ENCODE measurements at regions not wholly inside any gene's neighbourhood (a gene's known extent, or its start where the extent isn't known, plus 50 kb on each side); places are given as distances from the start of the nearest gene placed in this dataset.

GRCh38 chr13:91017031-91017668, 330.3 kb upstream of the MIR17HG start:
- peak; percentile 25 to 76 for DNase-seq
- H3K4me3 ChIP-seq: no peak overlapping the region

GRCh38 chr13:91017669-91018053, 329.8 kb upstream of the MIR17HG start:
- H3K4me1 ChIP-seq: no peaks in the 10 kb centered on the region
- H3K36me3 ChIP-seq: no peaks in the 10 kb centered on the region
- H3K9me3 ChIP-seq (replicated peaks): no peaks in the 10 kb centered on the region
- DNase-seq: peak; percentile 11 to 26
- H3K4me3 ChIP-seq: no peak overlapping the region
- no peak overlapping the region for H3K27ac ChIP-seq
- H3K27me3 ChIP-seq: no peaks in the 10 kb centered on the region

More at GRCh38 chr13:91017031-91017668, 330.3 kb upstream of the MIR17HG start:
- Histone ChIP-seq H3K36me3 (no peaks in the 10 kb centered on the region), H3K4me1 (no peaks in the 10 kb centered on the region), H3K9me3 (replicated peaks) (no peaks in the 10 kb centered on the region), H3K27ac (no peak overlapping the region), H3K27me3 (no peaks in the 10 kb centered on the region)

- no peak overlapping the region for H3K4me3 ChIP-seq
- DNase-seq: no peak
- no peak overlapping the region for H3K27ac ChIP-seq
- H3K27me3 ChIP-seq: no peaks in the 10 kb centered on the region
- H3K9me3 ChIP-seq (replicated peaks): no peaks in the 10 kb centered on the region
- no peaks in the 10 kb centered on the region for H3K4me1 ChIP-seq
- H3K36me3 ChIP-seq: no peaks in the 10 kb centered on the region
Measured at GRCh38 chr13:91020461-91021034, 326.9 kb upstream of the MIR17HG start.

- Histone ChIP-seq H3K9me3 (replicated peaks) (no peaks in the 10 kb centered on the region), H3K4me1 (no peaks in the 10 kb centered on the region), H3K27me3 (no peaks in the 10 kb centered on the region), H3K4me3 (no peak overlapping the region), H3K36me3 (no peaks in the 10 kb centered on the region), H3K27ac (no peak overlapping the region)
- no peak for DNase-seq
Measured at GRCh38 chr13:91024157-91024792, 323.2 kb upstream of the MIR17HG start.

GRCh38 chr13:91025442-91025841, 322.0 kb upstream of the MIR17HG start:
- no peak overlapping the region for H3K4me3 ChIP-seq
- H3K4me1 ChIP-seq: no peaks in the 10 kb centered on the region
- H3K36me3 ChIP-seq: no peaks in the 10 kb centered on the region
- no peak for DNase-seq
- H3K27me3 ChIP-seq: no peaks in the 10 kb centered on the region
- H3K27ac ChIP-seq: no peak overlapping the region
- no peaks in the 10 kb centered on the region for H3K9me3 ChIP-seq (replicated peaks)

- no peak for DNase-seq
- H3K4me3 ChIP-seq: no peak overlapping the region
- H3K9me3 ChIP-seq (replicated peaks): no peaks in the 10 kb centered on the region
- no peak overlapping the region for H3K27ac ChIP-seq
- no peaks in the 10 kb centered on the region for H3K4me1 ChIP-seq
- no peaks in the 10 kb centered on the region for H3K27me3 ChIP-seq
- H3K36me3 ChIP-seq: no peaks in the 10 kb centered on the region
Measured at GRCh38 chr13:91031508-91031907, 316.0 kb upstream of the MIR17HG start.

GRCh38 chr13:91032104-91032503, 315.4 kb upstream of the MIR17HG start:
- no peaks in the 10 kb centered on the region for H3K36me3 ChIP-seq
- DNase-seq: no peak
- H3K27ac ChIP-seq: no peak overlapping the region
- no peak overlapping the region for H3K4me3 ChIP-seq
- H3K4me1 ChIP-seq: no peaks in the 10 kb centered on the region
- H3K27me3 ChIP-seq: no peaks in the 10 kb centered on the region
- no peaks in the 10 kb centered on the region for H3K9me3 ChIP-seq (replicated peaks)

- H3K4me1 ChIP-seq: no peaks in the 10 kb centered on the region
- DNase-seq: no peak
- no peaks in the 10 kb centered on the region for H3K27me3 ChIP-seq
- H3K4me3 ChIP-seq: no peak overlapping the region
- H3K27ac ChIP-seq: no peak overlapping the region
- no peaks in the 10 kb centered on the region for H3K9me3 ChIP-seq (replicated peaks)
- H3K36me3 ChIP-seq: no peaks in the 10 kb centered on the region
Measured at GRCh38 chr13:91036886-91037285, 310.6 kb upstream of the MIR17HG start.

GRCh38 chr13:91042870-91043269, 304.6 kb upstream of the MIR17HG start:
- Histone ChIP-seq H3K27ac (no peak overlapping the region), H3K4me3 (no peak overlapping the region), H3K9me3 (replicated peaks) (no peaks in the 10 kb centered on the region), H3K4me1 (no peaks in the 10 kb centered on the region), H3K27me3 (no peaks in the 10 kb centered on the region), H3K36me3 (no peaks in the 10 kb centered on the region)
- no peak for DNase-seq

GRCh38 chr13:91045351-91046034, 302.0 kb upstream of the MIR17HG start:
- Histone ChIP-seq H3K36me3 (no peaks in the 10 kb centered on the region), H3K9me3 (replicated peaks) (no peaks in the 10 kb centered on the region; the same call in 1 of the 2 replicates), H3K27ac (no peak overlapping the region), H3K27me3 (no peaks in the 10 kb centered on the region), H3K4me3 (no peak overlapping the region), H3K4me1 (no peaks in the 10 kb centered on the region)
- peak in 1 of 2 experiments; percentile 38 for DNase-seq

- no peaks in the 10 kb centered on the region; the same call in 1 of the 2 replicates for H3K9me3 ChIP-seq (replicated peaks)
- no peak overlapping the region for H3K27ac ChIP-seq
- H3K4me1 ChIP-seq: no peaks in the 10 kb centered on the region
- no peaks in the 10 kb centered on the region for H3K27me3 ChIP-seq
- no peak for DNase-seq
- no peaks in the 10 kb centered on the region for H3K36me3 ChIP-seq
- no peak overlapping the region for H3K4me3 ChIP-seq
Measured at GRCh38 chr13:91046715-91047327, 300.7 kb upstream of the MIR17HG start.

- H3K9me3 ChIP-seq (replicated peaks): no peaks in the 10 kb centered on the region; the same call in 1 of the 2 replicates
- H3K4me3 ChIP-seq: no peak overlapping the region
- no peak overlapping the region for H3K27ac ChIP-seq
- H3K4me1 ChIP-seq: no peaks in the 10 kb centered on the region
- no peak for DNase-seq
- H3K36me3 ChIP-seq: no peaks in the 10 kb centered on the region
- no peaks in the 10 kb centered on the region for H3K27me3 ChIP-seq
Measured at GRCh38 chr13:91050970-91051369, 296.5 kb upstream of the MIR17HG start.

- no peaks in the 10 kb centered on the region for H3K27me3 ChIP-seq
- no peak for DNase-seq
- no peaks in the 10 kb centered on the region for H3K4me1 ChIP-seq
- H3K36me3 ChIP-seq: no peaks in the 10 kb centered on the region
- H3K4me3 ChIP-seq: no peak overlapping the region
- H3K27ac ChIP-seq: no peak overlapping the region
- no peaks in the 10 kb centered on the region; the same call in 1 of the 2 replicates for H3K9me3 ChIP-seq (replicated peaks)
Measured at GRCh38 chr13:91052876-91053275, 294.6 kb upstream of the MIR17HG start.

GRCh38 chr13:91053318-91054065, 294.0 kb upstream of the MIR17HG start:
- Histone ChIP-seq H3K4me3 (no peak overlapping the region), H3K27ac (no peak overlapping the region), H3K27me3 (no peaks in the 10 kb centered on the region), H3K36me3 (no peaks in the 10 kb centered on the region), H3K4me1 (no peaks in the 10 kb centered on the region), H3K9me3 (replicated peaks) (no peaks in the 10 kb centered on the region; the same call in 1 of the 2 replicates)
- no peak for DNase-seq
